ENCODE measurements at regions not wholly inside any gene's neighbourhood (a gene's known extent, or its start where the extent isn't known, plus 50 kb on each side); places are given as distances from the start of the nearest gene placed in this dataset.

- no peaks in the 10 kb centered on the region for H4K20me1 ChIP-seq (ENCODE audit: control insufficient read depth, insufficient read depth, low read length, poor library complexity, severe bottlenecking)
- no peak overlapping the region for H3K4me2 ChIP-seq (replicated peaks; ENCODE audit: low read depth, low read length, poor library complexity, severe bottlenecking)
- no peaks in the 10 kb centered on the region for H3K4me1 Mint-ChIP-seq
- no peak overlapping the region for H3K4me3 ChIP-seq (ENCODE audit: control extremely low read depth in 1 of 5, extremely low read depth in 1 of 5, insufficient read depth in 1 of 5, low read depth in 2 of 5, low read length in 4 of 5)
- ChIA-PET POLR2A (no interaction called here), CTCF (interaction anchor here (1.7 kb wide), 1 partner anchor 170 kb away, joined by 6 read pairs; no protein-coding TSS in a partner anchor)
- intact Hi-C loops (cut with micrococcal nuclease) = no loop called here
- no peak overlapping the region for H2AFZ ChIP-seq (ENCODE audit: insufficient read depth, low read depth, low read length, poor library complexity, severe bottlenecking)
- no peaks in the 10 kb centered on the region for H3K79me2 ChIP-seq (ENCODE audit: control insufficient read depth, insufficient read depth, low read length)
- no peak overlapping the region for H3K27ac ChIP-seq (ENCODE audit: low read length in 2 of 2)
- H3K4me1 ChIP-seq (ENCODE audit: control insufficient read depth in 2 of 2, insufficient read depth in 2 of 2, low read length in 2 of 2) = no peaks in the 10 kb centered on the region
- H3K9ac ChIP-seq (ENCODE audit: low read length) = no peak overlapping the region
- H3K9me3 ChIP-seq (ENCODE audit: control extremely low read depth in 1 of 3, control insufficient read depth in 2 of 3, insufficient read depth in 1 of 3, low read length in 2 of 3) = no peaks in the 10 kb centered on the region
- DNase-seq = no peak
- no peaks in the 10 kb centered on the region for H3K36me3 ChIP-seq (replicated peaks in 1 of 2; ENCODE audit: control extremely low read depth in 1 of 2, control insufficient read depth in 1 of 2, extremely low read depth in 1 of 2, insufficient read depth in 2 of 2, low read length in 1 of 2)
- H3K9me3 Mint-ChIP-seq (ENCODE audit: insufficient read depth) = no peaks in the 10 kb centered on the region
- no peak overlapping the region for H3K4me3 Mint-ChIP-seq
- WGBS (ENCODE audit: insufficient coverage) = 67% methylated on average over 1 of the region's 1 CpG
- H3K27ac Mint-ChIP-seq = no peak overlapping the region
- H3K27me3 ChIP-seq (replicated peaks in 1 of 4; ENCODE audit: control extremely low read depth in 1 of 4, control insufficient read depth in 3 of 4, insufficient read depth in 4 of 4, low read length in 3 of 4) = peaks cover 0 to 4% (median 0%) of the 10 kb centered on the region in 4 experiments
- peaks cover 4% of the 10 kb centered on the region for H3K27me3 Mint-ChIP-seq
- no peak for ATAC-seq (ENCODE audit: low read depth)
- no peak for TF ChIP-seq EZH2 (IDR thresholded peaks at IDR 0.05; ENCODE audit: borderline replicate concordance, insufficient read depth, low read depth, low read length, poor library complexity, severe bottlenecking)
- TF ChIP-seq CTCF (IDR thresholded peaks at IDR 0.05) = no peak
Measured at GRCh38 chr10:91080776-91081175, 139.7 kb upstream of the PCGF5 start.

GRCh38 chr10:91082447-91082846 lies 138.0 kb upstream of the PCGF5 start:
- 40% methylated on average over 1 of the region's 7 CpGs for WGBS (ENCODE audit: insufficient coverage)
- Mint-ChIP-seq H3K4me3 (no peak overlapping the region), H3K9me3 (ENCODE audit: insufficient read depth) (no peaks in the 10 kb centered on the region), H3K4me1 (no peaks in the 10 kb centered on the region), H3K27me3 (peaks cover 4% of the 10 kb centered on the region), H3K27ac (no peak overlapping the region)
- DNase-seq = no peak
- intact Hi-C loops (cut with micrococcal nuclease) = no loop called here
- Histone ChIP-seq H3K36me3 (replicated peaks in 1 of 2; ENCODE audit: control extremely low read depth in 1 of 2, control insufficient read depth in 1 of 2, extremely low read depth in 1 of 2, insufficient read depth in 2 of 2, low read length in 1 of 2) (no peaks in the 10 kb centered on the region), H3K4me1 (ENCODE audit: control insufficient read depth in 2 of 2, insufficient read depth in 2 of 2, low read length in 2 of 2) (no peaks in the 10 kb centered on the region), H3K4me3 (ENCODE audit: control extremely low read depth in 1 of 5, extremely low read depth in 1 of 5, insufficient read depth in 1 of 5, low read depth in 2 of 5, low read length in 4 of 5) (no peak overlapping the region), H3K79me2 (ENCODE audit: control insufficient read depth, insufficient read depth, low read length) (no peaks in the 10 kb centered on the region), H3K9ac (ENCODE audit: low read length) (no peak overlapping the region), H2AFZ (ENCODE audit: insufficient read depth, low read depth, low read length, poor library complexity, severe bottlenecking) (no peak overlapping the region), H3K4me2 (replicated peaks; ENCODE audit: low read depth, low read length, poor library complexity, severe bottlenecking) (no peak overlapping the region), H4K20me1 (ENCODE audit: control insufficient read depth, insufficient read depth, low read length, poor library complexity, severe bottlenecking) (no peaks in the 10 kb centered on the region), H3K9me3 (ENCODE audit: control extremely low read depth in 1 of 3, control insufficient read depth in 2 of 3, insufficient read depth in 1 of 3, low read length in 2 of 3) (no peaks in the 10 kb centered on the region), H3K27ac (ENCODE audit: low read length in 2 of 2) (no peak overlapping the region), H3K27me3 (replicated peaks in 1 of 4; ENCODE audit: control extremely low read depth in 1 of 4, control insufficient read depth in 3 of 4, insufficient read depth in 4 of 4, low read length in 3 of 4) (peaks cover 0 to 4% (median 0%) of the 10 kb centered on the region in 4 experiments)
- no peak for ATAC-seq (ENCODE audit: low read depth)
- CTCF ChIA-PET = interaction anchor here (1.1 kb wide), 1 partner anchor 170 kb away, joined by 3 read pairs; no protein-coding TSS in a partner anchor
- TF ChIP-seq EZH2 (IDR thresholded peaks at IDR 0.05; ENCODE audit: borderline replicate concordance, insufficient read depth, low read depth, low read length, poor library complexity, severe bottlenecking) (no peak), CTCF (IDR thresholded peaks at IDR 0.05) (no peak)
- POLR2A ChIA-PET = no interaction called here

Measured in B cell (primary cell).